ENCODE measurements at regions not wholly inside any gene's neighbourhood (a gene's known extent, or its start where the extent isn't known, plus 50 kb on each side); places are given as distances from the start of the nearest gene placed in this dataset.

DNA sequence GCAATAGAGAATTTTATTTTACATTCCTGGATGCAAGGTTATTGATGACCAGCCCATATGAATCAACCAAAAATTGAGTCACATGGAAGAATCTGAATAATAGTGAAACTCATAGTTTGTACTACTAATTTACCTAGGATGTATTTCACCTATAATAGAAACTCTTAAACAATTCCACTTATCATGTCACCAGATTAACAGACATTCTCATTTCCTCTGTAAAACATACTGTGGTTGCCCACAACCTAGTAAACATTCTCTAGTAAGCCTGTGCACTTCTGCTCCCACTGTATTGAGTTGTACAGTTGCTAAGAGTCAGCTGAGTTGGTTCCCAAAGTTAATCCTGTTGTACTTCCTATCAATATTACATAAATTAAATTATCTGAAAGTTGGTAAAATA is 196.6 kb upstream of the TMTC1 start:
- TF ChIP-seq, protein P1, sequence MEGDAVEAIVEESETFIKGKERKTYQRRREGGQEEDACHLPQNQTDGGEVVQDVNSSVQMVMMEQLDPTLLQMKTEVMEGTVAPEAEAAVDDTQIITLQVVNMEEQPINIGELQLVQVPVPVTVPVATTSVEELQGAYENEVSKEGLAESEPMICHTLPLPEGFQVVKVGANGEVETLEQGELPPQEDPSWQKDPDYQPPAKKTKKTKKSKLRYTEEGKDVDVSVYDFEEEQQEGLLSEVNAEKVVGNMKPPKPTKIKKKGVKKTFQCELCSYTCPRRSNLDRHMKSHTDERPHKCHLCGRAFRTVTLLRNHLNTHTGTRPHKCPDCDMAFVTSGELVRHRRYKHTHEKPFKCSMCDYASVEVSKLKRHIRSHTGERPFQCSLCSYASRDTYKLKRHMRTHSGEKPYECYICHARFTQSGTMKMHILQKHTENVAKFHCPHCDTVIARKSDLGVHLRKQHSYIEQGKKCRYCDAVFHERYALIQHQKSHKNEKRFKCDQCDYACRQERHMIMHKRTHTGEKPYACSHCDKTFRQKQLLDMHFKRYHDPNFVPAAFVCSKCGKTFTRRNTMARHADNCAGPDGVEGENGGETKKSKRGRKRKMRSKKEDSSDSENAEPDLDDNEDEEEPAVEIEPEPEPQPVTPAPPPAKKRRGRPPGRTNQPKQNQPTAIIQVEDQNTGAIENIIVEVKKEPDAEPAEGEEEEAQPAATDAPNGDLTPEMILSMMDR (IDR thresholded peaks at IDR 0.05): no peak
- no peak for TF ChIP-seq POLR2A (IDR thresholded peaks at IDR 0.05)
- no peaks in the 10 kb centered on the region for H3K4me1 ChIP-seq
- H3K27me3 ChIP-seq: no peaks in the 10 kb centered on the region
- intact Hi-C loops (cut with DNase I; ENCODE audit: low total_unique reads): no loop called here
- H3K9me3 ChIP-seq: no peaks in the 10 kb centered on the region
- no peaks in the 10 kb centered on the region for H3K36me3 ChIP-seq
- no peak overlapping the region for H3K4me3 ChIP-seq
- no peak overlapping the region for H3K27ac ChIP-seq
- no peak for DNase-seq

DNA sequence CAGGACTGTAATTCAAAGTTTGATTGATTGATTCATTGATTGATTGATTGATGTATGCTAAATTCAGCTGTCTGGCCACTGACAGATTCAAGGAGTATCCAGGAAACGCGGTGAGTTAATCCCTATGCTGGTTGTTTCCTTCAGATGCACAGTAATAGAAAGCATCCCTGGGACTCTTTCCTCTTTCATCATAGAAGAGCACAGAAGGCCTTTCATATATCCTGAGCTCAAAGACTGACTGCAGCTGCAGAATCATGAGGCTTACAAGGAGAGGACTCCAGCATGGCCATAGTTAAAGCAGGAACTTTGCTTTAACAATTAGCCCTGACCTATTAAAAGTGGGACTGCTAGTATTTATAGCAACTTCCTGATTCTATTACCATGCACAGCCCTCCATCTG is 187.7 kb upstream of the TMTC1 start:
- DNase-seq: no peak
- Histone ChIP-seq H3K27ac (no peak overlapping the region), H3K27me3 (no peaks in the 10 kb centered on the region), H3K4me1 (no peaks in the 10 kb centered on the region), H3K36me3 (no peaks in the 10 kb centered on the region), H3K4me3 (no peak overlapping the region), H3K9me3 (no peaks in the 10 kb centered on the region)
- TF ChIP-seq, protein P1 (IDR thresholded peaks at IDR 0.05): no peak
- TF ChIP-seq POLR2A (IDR thresholded peaks at IDR 0.05): no peak
- intact Hi-C loops (cut with DNase I; ENCODE audit: low total_unique reads): no loop called here

GRCh38 chr12:29970501-29970900 is 186.8 kb upstream of the TMTC1 start:
- H3K27ac ChIP-seq: no peak overlapping the region
- no peaks in the 10 kb centered on the region for H3K27me3 ChIP-seq
- TF ChIP-seq, protein P1 (IDR thresholded peaks at IDR 0.05): no peak
- TF ChIP-seq POLR2A (IDR thresholded peaks at IDR 0.05): no peak
- no peak for DNase-seq
- H3K9me3 ChIP-seq: no peaks in the 10 kb centered on the region
- H3K4me3 ChIP-seq: no peak overlapping the region
- H3K4me1 ChIP-seq: no peaks in the 10 kb centered on the region
- intact Hi-C loops (cut with DNase I; ENCODE audit: low total_unique reads): no loop called here
- no peaks in the 10 kb centered on the region for H3K36me3 ChIP-seq

DNA sequence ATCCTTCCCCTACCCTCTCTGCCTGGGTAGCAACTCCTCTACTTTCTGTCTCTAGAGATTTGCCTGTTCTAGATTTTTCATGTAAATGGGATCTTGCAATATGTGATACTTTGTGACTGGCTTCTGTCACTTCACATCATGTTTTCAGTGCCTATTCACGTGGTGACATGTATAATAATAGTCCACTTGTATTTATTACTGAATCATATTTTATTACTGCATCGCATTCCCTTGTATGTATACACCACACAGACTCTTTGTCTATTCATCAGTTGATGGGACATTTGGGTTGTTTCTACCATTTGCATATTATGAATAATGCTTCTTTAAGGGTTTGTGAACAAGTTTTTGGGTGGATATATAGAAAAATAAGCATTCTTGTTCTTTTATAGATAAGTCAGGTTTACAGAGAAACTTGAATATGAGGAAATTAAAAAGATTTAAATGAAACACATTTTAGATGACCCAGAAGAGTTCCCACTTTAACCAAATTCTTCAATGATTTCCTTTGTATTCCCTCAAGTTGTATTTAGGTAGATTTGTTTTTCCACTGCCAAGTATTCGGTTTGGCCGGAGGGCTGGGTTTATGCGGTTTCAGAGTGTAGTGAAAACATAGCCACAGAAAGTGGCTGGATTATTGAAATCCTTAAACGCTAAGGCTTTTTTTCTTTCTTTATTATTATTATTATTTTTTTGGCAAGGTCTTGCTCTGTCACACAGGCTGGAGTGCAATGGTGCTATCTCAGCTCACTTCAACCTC is 178.7 kb upstream of the TMTC1 start:
- intact Hi-C loops (cut with DNase I; ENCODE audit: low total_unique reads): no loop called here
- H3K9me3 ChIP-seq: no peaks in the 10 kb centered on the region
- no peaks in the 10 kb centered on the region for H3K4me1 ChIP-seq
- H3K27ac ChIP-seq: no peak overlapping the region
- DNase-seq: no peak
- no peaks in the 10 kb centered on the region for H3K36me3 ChIP-seq
- no peak for TF ChIP-seq POLR2A (IDR thresholded peaks at IDR 0.05)
- TF ChIP-seq, protein P1 (IDR thresholded peaks at IDR 0.05): no peak
- no peak overlapping the region for H3K4me3 ChIP-seq
- no peaks in the 10 kb centered on the region for H3K27me3 ChIP-seq

DNA sequence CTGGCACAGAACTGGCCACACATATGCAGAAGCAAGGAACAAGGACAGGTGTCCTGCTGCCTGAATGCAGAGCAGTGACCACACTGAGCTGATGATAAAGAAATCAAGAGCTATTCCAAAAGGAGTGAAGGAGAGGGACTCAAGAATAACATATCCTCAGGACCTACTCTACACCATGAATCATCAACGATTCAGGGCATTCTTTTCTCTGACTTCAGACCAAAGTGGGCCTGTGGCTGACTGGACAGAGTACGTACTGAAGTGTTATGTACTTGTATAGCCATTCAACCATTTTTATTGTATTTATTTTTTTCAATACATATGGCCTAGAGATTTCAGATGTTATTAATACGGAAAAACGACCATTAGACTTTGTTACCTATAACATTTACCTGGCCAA is 177.5 kb upstream of the TMTC1 start:
- TF ChIP-seq, protein P1 (IDR thresholded peaks at IDR 0.05): no peak
- TF ChIP-seq POLR2A (IDR thresholded peaks at IDR 0.05): no peak
- H3K4me3 ChIP-seq: no peak overlapping the region
- DNase-seq: no peak
- H3K27me3 ChIP-seq: no peaks in the 10 kb centered on the region
- H3K4me1 ChIP-seq: no peaks in the 10 kb centered on the region
- no peak overlapping the region for H3K27ac ChIP-seq
- no peaks in the 10 kb centered on the region for H3K9me3 ChIP-seq
- intact Hi-C loops (cut with DNase I; ENCODE audit: low total_unique reads): no loop called here
- no peaks in the 10 kb centered on the region for H3K36me3 ChIP-seq
